ENCODE measurements at regions not wholly inside any gene's neighbourhood (a gene's known extent, or its start where the extent isn't known, plus 50 kb on each side); places are given as distances from the start of the nearest gene placed in this dataset.

DNA sequence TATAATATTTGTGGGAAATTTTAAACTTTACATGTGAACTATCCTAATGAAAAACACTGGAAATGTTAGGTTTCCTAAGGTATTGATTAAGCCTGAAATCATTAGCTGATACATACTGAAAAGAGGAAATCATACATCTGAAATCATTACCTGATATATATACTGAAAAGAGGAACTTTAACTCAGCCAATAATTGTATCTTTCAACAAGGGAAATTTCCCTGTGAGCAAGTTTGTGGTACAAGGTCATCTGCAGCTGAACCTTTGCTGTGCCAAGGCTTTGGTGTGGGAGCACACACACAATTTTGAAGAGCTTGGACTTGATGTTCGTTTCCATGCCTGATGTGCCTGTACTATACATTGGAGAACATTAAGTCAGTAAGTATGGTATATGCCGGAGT lies 131.9 kb upstream of the USP9X start:
- ATAC-seq (ENCODE audit: low read depth) (peak; percentile 90), DNase-seq (ENCODE audit: low spot score in 2 of 2) (no peak)
- Mint-ChIP-seq H3K4me1 (peaks cover 12% of the 10 kb centered on the region), H3K27ac (peak overlapping the region; percentile 72), H3K4me3 (peak overlapping the region; percentile 81), H3K9me3 (peaks cover 3% of the 10 kb centered on the region), H3K36me3 (no peaks in the 10 kb centered on the region), H3K27me3 (no peaks in the 10 kb centered on the region)

DNA sequence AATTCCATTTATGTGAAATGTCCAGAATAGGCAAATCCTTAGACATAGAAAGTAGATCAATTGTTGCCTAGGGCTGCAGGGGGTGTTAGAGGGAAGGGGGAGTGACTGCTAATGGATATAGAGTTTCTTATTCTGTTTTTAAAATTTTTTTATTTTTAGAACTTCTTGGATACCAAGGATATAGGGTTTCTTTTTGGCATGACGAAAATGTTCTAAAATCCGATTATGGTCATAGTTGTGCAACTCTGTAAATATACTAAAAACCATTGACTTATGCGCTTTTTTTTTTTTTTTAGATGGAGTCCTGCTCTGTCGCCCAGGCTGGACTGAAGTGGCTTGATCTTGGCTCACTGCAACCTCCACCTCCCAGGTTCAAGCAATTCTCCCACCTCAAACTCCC lies 125.2 kb upstream of the USP9X start:
- no peaks in the 10 kb centered on the region for H3K9me3 Mint-ChIP-seq
- no peaks in the 10 kb centered on the region for H3K27me3 Mint-ChIP-seq
- H3K4me1 Mint-ChIP-seq: peaks cover 3% of the 10 kb centered on the region
- no peak overlapping the region for H3K4me3 Mint-ChIP-seq
- no peak overlapping the region for H3K27ac Mint-ChIP-seq
- ATAC-seq (ENCODE audit: low read depth): no peak
- no peaks in the 10 kb centered on the region for H3K36me3 Mint-ChIP-seq
- DNase-seq (ENCODE audit: low spot score in 2 of 2): no peak

DNA sequence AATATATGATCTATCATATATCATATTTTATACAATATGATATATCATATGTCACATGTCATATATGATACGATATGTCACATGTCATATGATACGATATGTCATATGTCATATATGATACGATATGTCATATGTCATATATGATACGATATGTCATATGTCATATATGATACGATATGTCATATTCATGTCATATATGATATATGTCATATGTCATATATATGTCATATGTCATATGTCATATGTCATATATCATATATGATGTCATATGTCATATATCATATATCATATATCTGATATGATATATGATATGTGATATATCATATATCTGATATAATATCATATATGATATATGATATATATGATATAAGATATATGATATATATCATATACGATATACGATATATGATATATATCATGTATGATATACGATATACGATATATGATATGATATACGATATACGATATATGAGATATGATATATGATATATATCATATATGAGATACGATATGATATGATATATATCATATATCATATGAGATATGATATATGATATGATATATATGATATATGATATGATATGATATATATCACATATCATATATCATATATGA lies 122.3 kb upstream of the USP9X start:
- Mint-ChIP-seq H3K4me1 (peaks cover 3% of the 10 kb centered on the region), H3K27ac (no peak overlapping the region), H3K36me3 (no peaks in the 10 kb centered on the region), H3K9me3 (no peaks in the 10 kb centered on the region), H3K27me3 (no peaks in the 10 kb centered on the region), H3K4me3 (no peak overlapping the region)
- DNase-seq (ENCODE audit: low spot score in 2 of 2): no peak
- ATAC-seq (ENCODE audit: low read depth): no peak

DNA sequence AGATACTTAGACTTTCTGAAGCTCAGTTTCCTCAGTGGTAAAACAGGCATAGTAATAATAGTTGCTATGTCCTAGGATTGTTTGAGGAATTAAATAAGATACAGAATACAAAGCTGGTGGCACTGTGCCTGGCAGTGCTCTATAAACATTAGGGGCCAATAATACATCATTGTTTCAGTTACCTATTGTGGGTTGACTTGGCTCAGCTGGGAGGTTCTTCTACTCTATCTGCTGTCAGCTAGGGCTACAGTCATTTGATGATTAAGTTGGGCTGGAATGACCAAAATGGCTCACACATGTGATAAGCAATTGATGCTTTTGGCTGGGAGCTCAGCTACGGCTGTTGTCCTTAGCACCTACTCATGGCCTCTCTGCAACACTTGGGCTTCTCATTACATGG lies 121.2 kb upstream of the USP9X start:
- Mint-ChIP-seq H3K9me3 (no peaks in the 10 kb centered on the region), H3K27me3 (no peaks in the 10 kb centered on the region), H3K4me3 (no peak overlapping the region), H3K4me1 (peaks cover 3% of the 10 kb centered on the region), H3K27ac (no peak overlapping the region), H3K36me3 (no peaks in the 10 kb centered on the region)
- DNase-seq (ENCODE audit: low spot score in 2 of 2) (no peak), ATAC-seq (ENCODE audit: low read depth) (no peak)

DNA sequence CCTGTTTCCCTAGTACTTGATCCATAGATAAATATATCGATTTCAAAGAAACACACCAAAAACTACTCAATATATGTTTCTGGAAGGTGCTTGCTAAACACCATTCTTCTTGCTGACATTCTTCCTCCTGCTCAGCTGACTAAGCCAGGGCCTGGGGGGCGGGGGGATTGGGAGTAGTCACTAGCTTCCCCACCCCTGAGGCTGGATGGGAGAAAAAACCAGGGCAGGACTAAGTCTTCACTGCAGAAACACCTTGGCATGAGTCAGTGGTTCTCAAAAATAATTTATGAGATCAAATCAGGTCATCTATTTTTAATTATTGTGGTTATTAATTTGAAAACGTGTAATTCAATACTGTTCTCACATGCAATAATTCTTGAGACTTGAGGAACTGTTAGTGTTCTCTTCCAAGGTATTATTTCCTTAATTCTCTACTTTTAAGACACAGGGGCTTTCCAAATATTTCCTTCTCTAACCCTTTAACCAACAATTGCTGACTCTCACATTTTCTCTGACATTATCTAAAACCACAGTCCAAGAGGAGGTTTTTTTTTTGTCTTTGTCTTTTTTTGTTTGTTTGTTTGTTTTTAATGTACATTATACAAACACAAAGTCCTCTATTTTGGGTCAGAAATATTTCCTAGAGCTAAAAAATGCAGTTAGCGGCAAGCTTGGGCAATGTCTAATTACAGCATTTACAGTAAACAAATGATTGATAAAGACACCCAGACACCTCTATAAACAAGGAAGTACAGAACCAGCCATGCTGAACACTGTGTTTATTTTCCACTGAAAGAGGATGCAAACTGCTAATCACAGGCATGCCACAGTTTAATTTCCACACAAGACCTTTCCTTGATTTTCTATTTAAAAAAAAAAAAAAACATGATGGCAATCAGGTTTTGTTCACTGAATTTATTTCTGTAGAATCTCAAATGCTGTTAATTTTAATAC lies 120.3 kb upstream of the USP9X start:
- DNase-seq (ENCODE audit: low spot score in 2 of 2): no peak
- Mint-ChIP-seq H3K27ac (no peak overlapping the region), H3K9me3 (no peaks in the 10 kb centered on the region), H3K36me3 (no peaks in the 10 kb centered on the region), H3K4me1 (peaks cover 3% of the 10 kb centered on the region), H3K4me3 (no peak overlapping the region), H3K27me3 (no peaks in the 10 kb centered on the region)
- peak; percentile 61 for ATAC-seq (ENCODE audit: low read depth)

DNA sequence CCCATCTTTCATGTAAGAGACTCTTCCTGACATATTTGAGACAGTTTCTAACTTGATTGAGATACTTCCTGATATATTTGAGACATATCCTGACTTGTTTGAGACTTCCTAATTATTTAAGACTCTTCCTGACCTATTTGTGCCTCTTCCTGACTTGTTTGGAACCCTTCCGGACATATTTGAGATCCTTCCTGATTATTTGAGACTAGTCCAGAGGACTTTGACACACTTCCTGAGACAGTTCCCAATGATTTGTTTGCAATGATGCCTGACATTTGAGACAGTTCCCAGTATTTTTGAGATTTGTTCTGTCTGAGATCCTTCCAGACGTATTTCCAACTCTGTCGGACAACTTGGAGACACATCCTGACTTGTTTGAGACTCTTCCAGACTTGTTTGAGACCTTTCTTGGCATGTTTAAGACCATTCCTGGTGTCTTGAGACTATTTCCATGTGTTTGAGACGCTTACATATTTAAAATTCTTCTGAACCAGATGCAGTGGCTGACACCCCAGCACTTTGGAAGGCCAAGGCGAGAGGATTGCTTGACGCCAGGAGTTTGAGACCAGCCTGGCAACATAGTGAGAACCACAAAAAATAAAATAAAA lies 118.9 kb upstream of the USP9X start:
- Mint-ChIP-seq H3K36me3 (no peaks in the 10 kb centered on the region), H3K4me1 (peaks cover 3% of the 10 kb centered on the region), H3K27ac (no peak overlapping the region), H3K4me3 (no peak overlapping the region), H3K9me3 (no peaks in the 10 kb centered on the region), H3K27me3 (peaks cover 2% of the 10 kb centered on the region)
- ATAC-seq (ENCODE audit: low read depth) (no peak), DNase-seq (ENCODE audit: low spot score in 2 of 2) (no peak)

DNA sequence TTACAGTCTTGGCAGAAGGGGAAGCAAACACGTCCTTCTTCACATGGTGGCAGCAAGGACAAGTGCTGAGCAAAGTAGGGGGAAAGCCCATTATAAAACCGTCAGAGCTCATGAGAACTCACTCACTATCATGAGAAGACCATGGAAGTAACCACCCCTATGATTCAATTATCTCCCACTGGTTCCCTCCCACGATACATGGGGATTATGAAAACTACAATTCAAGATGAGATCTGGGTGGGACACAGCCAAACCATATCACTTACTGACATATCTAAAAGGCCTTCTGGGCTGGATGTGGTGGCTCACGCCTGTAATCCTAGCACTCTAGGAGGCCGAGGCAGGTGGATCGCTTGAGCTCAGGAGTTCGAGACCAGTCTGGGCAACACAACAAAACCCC lies 117.1 kb upstream of the USP9X start:
- H3K27ac Mint-ChIP-seq: no peak overlapping the region
- H3K4me3 Mint-ChIP-seq: no peak overlapping the region
- DNase-seq (ENCODE audit: low spot score in 2 of 2) (no peak), ATAC-seq (ENCODE audit: low read depth) (no peak)
- H3K36me3 Mint-ChIP-seq: no peaks in the 10 kb centered on the region
- H3K9me3 Mint-ChIP-seq: peaks cover 2% of the 10 kb centered on the region
- H3K27me3 Mint-ChIP-seq: peaks cover 2% of the 10 kb centered on the region
- H3K4me1 Mint-ChIP-seq: peaks cover 3% of the 10 kb centered on the region

DNA sequence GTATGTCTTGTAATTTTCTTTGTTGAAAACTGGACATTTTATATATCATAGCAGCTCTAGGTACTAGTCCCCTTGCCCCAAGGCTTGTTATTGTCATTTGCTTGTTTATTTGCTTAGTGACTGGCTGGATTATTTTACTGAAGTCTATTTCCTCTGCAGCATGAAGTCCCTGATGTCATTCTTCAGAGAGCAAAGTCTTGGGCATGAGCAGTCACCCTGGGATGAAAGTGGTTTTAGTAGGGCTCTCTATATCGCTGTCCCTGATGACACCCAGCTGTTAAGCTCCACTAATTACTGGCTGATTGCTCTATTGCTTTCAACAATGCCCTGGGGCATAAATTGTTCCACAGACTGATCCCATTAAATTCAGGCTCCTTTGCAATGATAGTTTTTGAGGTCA lies 113.5 kb upstream of the USP9X start:
- Mint-ChIP-seq H3K9me3 (peaks cover 2% of the 10 kb centered on the region), H3K27me3 (peaks cover 5% of the 10 kb centered on the region), H3K27ac (no peak overlapping the region), H3K4me1 (no peaks in the 10 kb centered on the region), H3K36me3 (no peaks in the 10 kb centered on the region), H3K4me3 (no peak overlapping the region)
- no peak for DNase-seq (ENCODE audit: low spot score in 2 of 2)
- no peak for ATAC-seq (ENCODE audit: low read depth)

DNA sequence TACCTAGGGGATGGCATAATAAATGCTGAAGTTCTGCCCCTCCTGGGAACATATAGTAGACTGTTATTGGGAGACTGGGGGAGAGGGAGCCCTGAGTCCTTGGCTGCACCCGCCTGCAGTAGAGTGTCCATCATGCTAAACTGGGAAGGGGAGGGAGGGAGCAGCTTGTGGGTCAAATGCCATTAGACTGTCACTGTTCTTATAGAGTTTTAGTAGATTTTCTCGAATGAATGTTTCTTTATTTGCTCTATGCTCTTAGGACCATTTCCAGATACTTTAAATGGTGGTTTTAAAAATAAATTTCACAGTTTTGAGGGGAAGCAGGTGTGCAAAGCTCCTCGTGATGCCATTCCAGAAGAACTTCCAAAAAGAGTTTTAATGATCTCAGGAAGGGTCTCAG lies 111.6 kb upstream of the USP9X start:
- H3K36me3 Mint-ChIP-seq: no peaks in the 10 kb centered on the region
- no peak for DNase-seq (ENCODE audit: low spot score in 2 of 2)
- no peak overlapping the region for H3K4me3 Mint-ChIP-seq
- H3K9me3 Mint-ChIP-seq: peaks cover 5% of the 10 kb centered on the region
- peaks cover 7% of the 10 kb centered on the region for H3K27me3 Mint-ChIP-seq
- no peaks in the 10 kb centered on the region for H3K4me1 Mint-ChIP-seq
- no peak for ATAC-seq (ENCODE audit: low read depth)
- H3K27ac Mint-ChIP-seq: no peak overlapping the region

DNA sequence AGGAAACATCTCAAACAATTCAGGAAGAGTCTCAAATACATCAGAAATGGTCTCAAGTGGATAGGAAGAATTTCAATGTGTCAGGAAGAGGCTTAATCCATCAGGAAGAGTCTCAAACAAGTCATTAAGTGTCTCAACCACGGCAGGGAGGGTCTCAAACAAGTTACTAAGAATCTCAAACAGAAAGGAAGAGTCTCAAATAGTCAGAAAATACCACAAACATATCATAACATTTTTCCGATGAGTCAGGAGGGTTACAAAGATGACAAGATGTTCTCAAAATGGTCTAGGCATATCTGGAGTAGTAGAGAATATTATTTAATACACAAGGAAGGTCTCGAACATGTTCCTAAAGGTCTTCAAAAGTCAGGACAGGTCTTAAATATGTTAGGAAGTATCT lies 109.3 kb upstream of the USP9X start:
- H3K4me1 Mint-ChIP-seq: no peaks in the 10 kb centered on the region
- no peak overlapping the region for H3K4me3 Mint-ChIP-seq
- H3K27ac Mint-ChIP-seq: peak overlapping the region; percentile 36
- no peaks in the 10 kb centered on the region for H3K36me3 Mint-ChIP-seq
- ATAC-seq (ENCODE audit: low read depth) (no peak), DNase-seq (ENCODE audit: low spot score in 2 of 2) (no peak)
- peaks cover 5% of the 10 kb centered on the region for H3K9me3 Mint-ChIP-seq
- H3K27me3 Mint-ChIP-seq: peaks cover 7% of the 10 kb centered on the region

DNA sequence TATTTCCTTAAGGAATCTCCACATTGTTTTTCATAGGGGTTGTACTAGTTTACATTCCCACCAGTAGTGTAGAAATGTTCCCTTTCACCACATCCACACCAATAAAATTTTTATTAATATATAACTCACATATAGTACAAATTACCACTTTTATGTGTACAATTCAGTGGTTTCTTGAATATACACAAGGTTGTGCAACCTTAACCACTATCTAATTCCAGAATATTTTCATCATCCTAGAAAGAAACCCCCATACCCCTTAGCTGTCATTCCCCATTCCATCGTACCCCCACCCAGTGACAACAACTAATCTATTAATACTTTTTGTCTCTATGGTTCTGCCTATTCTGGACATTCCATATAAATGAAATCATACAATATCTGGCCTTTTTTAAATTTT lies 108.3 kb upstream of the USP9X start:
- DNase-seq (ENCODE audit: low spot score in 2 of 2) (no peak), ATAC-seq (ENCODE audit: low read depth) (no peak)
- Mint-ChIP-seq H3K27me3 (peaks cover 5% of the 10 kb centered on the region), H3K27ac (no peak overlapping the region), H3K36me3 (no peaks in the 10 kb centered on the region), H3K4me3 (no peak overlapping the region), H3K9me3 (peaks cover 3% of the 10 kb centered on the region), H3K4me1 (no peaks in the 10 kb centered on the region)

DNA sequence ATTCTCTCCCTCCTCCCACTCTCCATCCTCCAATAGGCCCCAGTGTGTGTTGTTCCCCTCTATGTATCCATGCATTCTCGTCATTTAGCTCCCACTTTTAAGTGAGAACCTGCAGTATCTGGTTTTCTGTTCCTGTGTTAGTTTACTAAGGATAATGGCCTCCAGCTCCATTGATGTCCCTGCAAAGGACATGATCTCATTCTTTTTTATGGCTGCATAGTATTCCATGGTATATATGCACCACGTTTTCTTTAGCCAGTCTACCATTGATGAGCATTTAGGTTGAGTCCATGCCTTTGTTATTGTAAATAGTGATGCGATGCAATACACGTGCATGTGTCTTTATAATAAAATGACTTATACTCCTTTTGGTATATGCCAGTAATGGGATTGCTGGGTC lies 100.3 kb upstream of the USP9X start:
- no peaks in the 10 kb centered on the region for H3K4me1 Mint-ChIP-seq
- H3K4me3 Mint-ChIP-seq: no peak overlapping the region
- no peaks in the 10 kb centered on the region for H3K36me3 Mint-ChIP-seq
- ATAC-seq (ENCODE audit: low read depth) (no peak), DNase-seq (ENCODE audit: low spot score in 2 of 2) (no peak)
- peaks cover 4% of the 10 kb centered on the region for H3K9me3 Mint-ChIP-seq
- H3K27ac Mint-ChIP-seq: no peak overlapping the region
- H3K27me3 Mint-ChIP-seq: no peaks in the 10 kb centered on the region

DNA sequence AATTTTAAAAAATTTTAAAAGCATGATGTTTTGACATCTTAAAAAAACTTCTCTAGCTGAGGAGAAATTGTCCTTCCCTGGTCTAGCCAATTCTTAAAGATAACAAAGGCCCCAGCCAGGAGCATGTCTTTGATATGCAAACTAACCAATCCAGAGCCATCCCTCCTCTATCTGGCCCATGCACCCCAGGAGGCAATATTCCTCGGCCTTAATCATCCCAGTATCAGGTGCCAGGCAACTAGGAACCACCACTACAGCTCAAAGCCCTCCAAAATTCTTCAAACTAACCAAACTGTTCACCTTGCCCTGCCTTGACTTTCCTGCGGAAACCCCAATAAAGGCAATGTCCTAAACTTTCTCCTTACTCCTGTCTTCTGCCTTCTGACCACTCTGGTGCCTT lies 97.8 kb upstream of the USP9X start:
- no peak overlapping the region for H3K4me3 Mint-ChIP-seq
- H3K27me3 Mint-ChIP-seq: no peaks in the 10 kb centered on the region
- H3K4me1 Mint-ChIP-seq: no peaks in the 10 kb centered on the region
- no peak overlapping the region for H3K27ac Mint-ChIP-seq
- ATAC-seq (ENCODE audit: low read depth) (no peak), DNase-seq (ENCODE audit: low spot score in 2 of 2) (no peak)
- peaks cover 4% of the 10 kb centered on the region for H3K9me3 Mint-ChIP-seq
- no peaks in the 10 kb centered on the region for H3K36me3 Mint-ChIP-seq

DNA sequence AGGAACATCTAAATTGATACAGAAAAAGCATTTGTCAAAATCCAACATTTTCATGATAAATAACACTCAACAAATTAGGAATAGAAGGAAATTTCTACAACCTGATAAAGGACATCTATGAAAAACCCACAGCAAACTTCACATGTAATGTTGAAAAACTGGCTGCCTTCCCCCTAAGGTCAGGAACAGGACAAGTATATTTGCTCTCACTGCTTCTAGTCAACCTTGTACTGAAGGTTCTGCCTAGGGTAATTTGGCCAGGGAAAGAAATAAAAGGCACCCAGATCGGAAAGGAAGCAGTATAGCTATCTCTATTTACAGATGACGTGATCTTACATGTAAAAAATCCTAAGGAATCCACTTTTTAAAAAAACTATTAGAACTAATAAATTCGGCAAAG lies 97.1 kb upstream of the USP9X start:
- DNase-seq (ENCODE audit: low spot score in 2 of 2) (no peak), ATAC-seq (ENCODE audit: low read depth) (no peak)
- H3K27me3 Mint-ChIP-seq: no peaks in the 10 kb centered on the region
- H3K27ac Mint-ChIP-seq: no peak overlapping the region
- H3K4me3 Mint-ChIP-seq: no peak overlapping the region
- H3K36me3 Mint-ChIP-seq: no peaks in the 10 kb centered on the region
- peaks cover 4% of the 10 kb centered on the region for H3K9me3 Mint-ChIP-seq
- H3K4me1 Mint-ChIP-seq: no peaks in the 10 kb centered on the region
